EH (cell line): ENCODE measurements at regions not wholly inside any gene's neighbourhood (a gene's known extent, or its start where the extent isn't known, plus 50 kb on each side); places are given as distances from the start of the nearest gene placed in this dataset.
"Not testable (repeated sequence)": the region's sequence is repeated elsewhere in the genome, so short reads cannot be mapped to it uniquely, and the experiment has no call there.

Source experiments
- DNase-seq: peaks from one replicate; pipeline ENCODE4 v3.0.0-alpha.2; 2015; ENCODE audit warnings: low read depth

DNA sequence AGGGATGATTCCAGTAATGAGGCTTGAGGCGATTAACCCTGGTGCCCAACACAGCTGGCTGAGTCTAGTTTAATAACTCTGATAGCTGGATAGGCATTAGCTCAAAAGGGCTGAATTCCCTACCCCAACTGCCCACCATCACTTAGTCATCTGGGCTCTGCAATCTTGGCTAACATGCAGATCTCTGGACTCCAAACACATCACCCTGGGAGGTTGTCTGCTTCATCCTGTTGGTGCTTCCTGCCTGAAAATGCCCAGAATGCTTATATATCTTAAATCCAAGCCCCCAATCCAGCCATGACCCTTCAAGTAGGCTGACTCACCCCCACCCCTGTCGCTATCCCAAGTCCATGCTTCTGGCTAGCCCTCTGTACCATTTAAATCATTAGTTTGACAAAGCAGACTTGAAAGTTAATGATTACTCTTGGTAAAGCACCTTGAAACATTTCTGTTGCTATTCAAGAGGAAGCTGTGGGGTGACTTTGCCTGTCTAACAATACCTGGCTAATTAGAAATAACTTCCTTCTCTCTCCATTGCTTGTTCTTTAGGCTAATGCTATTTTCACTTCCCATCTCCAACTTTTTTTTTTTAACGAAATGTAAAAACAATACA lies 107.0 kb upstream of the RORA start:
- no peak for DNase-seq

DNA sequence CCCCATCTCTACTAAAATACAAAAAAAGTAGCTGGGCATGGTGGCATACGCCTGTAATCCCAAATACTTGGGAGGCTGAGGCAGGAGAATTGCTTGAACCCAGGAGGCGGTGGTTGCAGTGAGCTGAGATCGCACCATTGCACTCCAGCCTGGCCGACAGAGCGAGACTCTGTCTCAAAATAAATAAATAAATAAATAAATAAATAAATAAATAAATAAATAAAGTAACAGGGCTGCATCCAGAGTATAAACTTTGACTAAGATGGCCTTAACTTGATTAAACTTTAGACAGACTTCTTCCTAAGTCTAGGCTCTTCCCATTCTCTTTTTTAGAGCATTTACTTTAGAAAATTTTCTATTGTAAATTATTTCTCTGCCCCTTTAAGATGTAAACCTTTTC lies 105.6 kb upstream of the RORA start:
- not testable (repeated sequence) for DNase-seq

DNA sequence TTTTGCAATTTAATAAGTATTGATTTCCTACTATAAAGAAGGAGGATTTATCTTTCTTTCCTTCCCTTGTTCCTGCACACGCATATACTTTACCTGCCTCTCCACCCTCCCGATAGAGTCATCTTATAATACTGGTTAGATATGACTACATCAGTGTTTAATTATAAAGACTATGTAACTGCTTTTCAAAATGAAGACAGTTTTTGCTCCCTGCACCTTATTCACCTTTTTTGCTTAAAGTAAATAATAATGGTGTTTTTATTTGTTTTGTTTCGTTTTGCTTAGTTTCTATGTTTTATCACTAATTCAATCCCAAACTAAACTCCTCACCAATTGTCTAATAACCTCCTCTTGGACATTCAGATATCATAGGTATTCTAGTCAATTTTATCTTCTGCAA lies 101.9 kb upstream of the RORA start:
- no peak for DNase-seq

DNA sequence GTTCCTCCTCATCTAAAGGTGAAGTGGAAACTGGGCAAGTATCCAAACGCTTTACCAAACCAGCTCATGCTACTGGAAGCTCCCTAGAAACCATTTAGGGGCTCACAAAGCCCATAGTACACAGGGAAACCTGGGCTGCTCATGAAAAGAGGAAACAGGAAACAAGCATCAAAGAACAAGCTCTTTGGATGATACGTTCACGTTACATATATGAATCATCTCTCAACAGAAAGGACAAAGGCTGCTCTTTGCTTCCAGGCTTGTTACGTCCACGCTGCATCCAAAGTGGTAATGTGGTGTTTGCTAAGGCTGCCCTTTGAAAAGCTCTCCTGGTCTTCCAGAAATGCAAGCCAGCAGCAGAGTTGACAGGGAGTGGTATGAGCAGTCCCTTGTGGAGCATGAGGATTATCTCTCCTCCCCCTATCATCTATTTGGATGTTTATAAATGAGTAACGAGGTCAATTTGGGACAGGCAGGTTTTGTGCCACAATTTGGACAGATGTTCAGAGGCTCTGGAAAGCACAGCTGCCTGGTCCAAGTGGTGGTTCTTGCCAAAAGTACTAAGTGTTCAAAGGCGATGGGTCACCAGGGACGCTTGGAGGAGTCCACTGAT lies 98.0 kb upstream of the RORA start:
- DNase-seq = no peak

DNA sequence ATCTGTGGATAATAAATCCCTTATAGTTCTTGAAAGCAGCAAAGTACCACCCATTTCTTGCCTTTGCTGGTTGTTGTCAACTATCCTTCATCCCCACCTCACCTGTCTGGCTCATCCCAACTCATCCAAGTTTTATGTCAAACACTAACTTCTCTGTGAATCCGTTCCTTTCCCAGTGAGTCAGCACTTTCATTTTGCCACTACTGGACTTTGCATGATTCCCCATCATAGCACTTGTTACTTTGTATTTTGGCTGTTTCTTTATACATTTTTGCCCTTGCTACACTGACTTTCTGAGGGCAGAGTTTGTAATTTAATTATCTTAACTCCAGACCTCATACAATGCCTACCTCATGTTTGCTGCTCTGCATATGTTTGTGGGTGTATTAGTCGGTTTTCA lies 90.8 kb upstream of the RORA start:
- DNase-seq = no peak

DNA sequence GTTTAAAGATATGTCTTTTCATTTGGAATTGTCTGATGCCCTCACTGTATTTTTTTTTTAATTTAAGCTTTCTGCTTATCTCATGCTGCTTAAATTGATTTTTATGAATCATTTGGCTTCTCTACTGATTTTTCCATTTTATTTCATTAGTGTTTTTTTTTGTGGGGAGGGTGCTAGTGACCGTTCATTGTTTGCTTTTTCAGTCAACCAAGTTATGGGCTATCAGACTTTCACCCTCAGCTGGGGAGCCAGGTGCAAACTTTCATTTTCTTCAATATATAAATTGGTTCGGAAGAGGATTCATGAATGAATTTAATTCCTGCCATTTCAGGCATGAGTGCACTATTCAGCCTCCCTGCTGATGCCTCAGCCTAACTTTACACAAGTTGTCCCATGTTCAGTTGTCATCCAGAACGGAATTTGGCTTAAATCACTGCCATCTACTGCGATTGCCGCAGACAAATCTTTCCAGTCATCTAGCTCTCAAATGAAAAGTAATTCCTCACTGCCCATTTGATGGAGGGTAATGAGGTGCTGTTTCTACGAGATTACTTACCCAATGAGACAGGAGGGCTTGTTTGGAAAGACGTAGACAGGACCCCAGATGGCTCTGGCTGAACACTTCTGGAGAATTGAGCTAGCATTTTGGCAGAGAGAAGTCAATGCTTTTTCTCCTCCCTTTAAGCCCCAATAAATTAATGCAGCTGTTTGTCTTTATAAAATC lies 89.9 kb upstream of the RORA start:
- no peak for DNase-seq

DNA sequence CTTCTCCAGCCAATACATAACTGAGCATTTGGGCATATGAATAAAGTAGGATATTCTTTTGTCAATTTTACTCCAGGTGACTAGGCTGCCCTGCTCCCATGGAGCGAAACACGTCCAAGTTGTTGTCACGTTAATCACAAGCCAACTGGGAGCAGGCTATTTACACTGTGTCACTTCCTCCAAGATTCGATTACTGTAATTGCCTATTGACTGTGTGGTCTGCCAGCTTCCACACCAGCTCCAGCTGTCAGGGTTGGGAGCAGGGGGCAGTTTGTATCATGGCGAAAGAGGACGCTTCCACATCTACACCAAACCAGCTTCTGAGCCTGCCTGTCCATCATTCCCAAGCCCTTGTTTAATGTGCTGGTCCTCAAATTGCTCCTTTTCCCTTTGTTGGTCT lies 89.2 kb upstream of the RORA start:
- no peak for DNase-seq

DNA sequence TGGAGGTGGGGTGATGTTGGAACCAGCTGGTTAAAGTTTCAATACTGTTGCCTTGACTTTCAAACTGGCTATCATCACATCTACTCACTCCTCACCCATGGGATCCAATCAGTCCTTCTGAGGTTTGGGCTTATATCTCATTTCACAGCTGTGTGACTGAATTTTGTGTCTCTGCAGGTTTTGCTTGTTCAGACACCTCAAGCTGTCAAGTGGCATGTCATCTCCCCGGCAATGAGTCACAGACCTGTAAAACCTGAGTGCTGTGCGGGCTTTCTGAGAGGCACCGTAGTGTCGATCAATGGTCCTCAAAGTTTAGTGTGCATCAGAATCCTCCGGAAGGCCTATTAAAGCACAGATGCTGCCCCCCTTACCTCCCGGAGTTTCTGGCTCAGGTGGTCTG lies 86.4 kb upstream of the RORA start:
- no peak for DNase-seq

DNA sequence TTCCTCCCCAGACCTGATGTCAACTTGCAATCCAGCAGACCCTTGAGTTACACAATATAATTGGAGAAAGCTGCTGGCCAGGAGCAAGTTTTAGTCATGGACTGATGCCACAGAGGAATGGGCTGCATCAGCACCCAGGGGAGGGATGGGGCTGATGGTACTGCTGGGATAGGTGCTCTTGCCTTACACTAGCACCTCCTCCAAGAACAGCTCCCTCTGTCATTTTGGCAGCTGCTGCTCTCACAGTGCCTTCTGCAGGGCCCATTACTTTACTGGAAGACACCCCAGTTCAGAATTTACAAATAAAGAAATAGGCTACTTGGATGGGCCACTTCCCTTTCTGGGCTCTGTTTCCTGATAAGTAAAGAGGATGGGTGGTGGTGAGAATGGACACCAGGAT lies 85.3 kb upstream of the RORA start:
- no peak for DNase-seq

DNA sequence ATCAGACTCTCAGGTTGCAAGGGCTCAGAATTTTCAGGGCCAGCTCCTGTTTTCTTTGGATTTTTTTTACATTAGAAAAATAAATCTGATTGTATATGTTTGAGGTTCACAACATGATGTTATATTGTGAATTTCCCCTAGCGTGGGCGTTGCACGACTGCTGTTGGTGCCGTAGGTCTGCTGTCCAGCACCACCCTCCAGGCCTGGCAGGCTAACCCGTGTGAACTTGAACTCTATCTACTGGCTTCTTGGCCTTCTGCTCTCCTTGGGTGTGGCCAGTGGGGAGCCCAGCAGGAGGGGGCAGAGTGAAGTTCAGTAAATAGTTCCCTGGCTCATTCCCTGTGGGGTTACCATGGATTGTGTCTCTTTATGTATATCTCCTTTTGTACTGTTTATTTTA lies 80.5 kb upstream of the RORA start:
- DNase-seq = no peak

DNA sequence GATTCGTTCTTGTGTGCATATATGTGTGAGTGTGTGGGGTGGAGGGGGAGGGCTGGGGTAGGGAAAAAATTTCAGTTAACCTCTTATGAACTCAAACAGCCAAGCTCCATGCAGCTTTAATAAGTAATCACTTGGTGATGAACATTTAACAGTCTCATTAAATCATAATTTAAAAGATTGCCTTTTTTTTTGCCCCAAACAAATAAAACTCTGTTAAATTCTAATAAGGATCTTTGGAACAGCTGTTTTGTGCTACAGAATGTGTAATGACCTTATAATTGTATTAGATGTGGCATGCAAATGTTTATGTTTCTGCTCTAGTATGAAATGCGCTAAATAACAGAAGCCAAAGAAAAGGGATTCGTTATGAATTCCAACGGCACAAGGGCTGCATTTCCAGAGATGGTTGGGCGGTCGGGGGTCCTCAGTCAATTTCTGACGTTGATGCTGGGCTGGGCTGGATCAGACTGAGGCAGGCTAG lies 80.0 kb upstream of the RORA start:
- no peak for DNase-seq

DNA sequence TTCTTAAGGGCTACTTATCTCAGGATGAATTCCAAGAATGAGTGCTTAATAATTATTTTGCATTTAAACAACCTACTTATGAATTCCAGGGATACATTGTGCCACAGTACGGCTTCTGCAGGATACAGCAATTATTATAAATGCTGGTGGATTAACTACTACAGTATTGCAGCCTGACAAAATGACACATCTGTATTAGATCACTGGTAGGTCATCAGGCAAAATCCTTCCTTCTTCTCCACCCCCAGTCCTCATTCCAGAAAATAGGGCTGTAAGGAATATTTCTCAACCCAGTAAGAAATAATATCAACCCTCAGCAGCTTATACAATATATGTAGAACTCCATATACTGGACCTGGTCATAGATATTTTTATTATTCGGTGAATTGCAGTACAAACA lies 79.3 kb upstream of the RORA start:
- DNase-seq = no peak

DNA sequence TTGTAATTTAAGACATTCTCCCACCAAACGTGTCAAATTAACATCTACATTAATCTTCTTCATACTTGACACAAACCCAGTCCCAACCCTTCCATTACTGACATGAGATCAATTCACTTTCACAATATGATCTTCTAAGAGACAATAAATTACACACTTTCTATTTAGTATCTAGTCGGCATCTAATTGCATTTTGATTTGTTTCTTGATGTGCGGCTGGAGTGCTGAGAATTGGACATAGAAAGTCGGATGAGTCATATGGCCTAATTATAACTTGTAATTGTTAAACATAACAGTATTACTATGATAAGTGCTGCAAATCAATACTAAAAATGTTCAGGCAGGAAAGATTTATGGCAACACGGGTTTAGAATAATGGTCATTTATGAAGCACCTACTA lies 78.4 kb upstream of the RORA start:
- no peak for DNase-seq

DNA sequence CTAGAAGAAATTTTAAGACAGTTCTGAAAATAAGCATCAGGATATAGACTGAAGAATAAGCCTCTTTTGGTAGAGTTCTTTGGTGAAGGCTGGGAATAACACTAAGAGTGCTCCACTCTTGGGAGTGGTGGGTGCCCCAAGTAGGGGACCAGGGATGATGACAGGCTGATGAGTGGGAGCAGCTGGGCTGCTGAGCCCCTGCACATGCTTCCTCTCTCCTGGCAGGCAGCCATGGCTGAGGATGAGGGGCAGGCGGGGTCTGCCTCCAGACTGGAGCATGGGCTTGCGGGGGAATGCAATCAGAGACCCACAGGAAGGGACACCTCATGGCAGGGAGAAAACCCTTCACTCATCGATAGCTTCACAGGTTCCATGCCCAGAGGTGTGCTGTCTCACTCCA lies 72.6 kb upstream of the RORA start:
- DNase-seq = no peak

DNA sequence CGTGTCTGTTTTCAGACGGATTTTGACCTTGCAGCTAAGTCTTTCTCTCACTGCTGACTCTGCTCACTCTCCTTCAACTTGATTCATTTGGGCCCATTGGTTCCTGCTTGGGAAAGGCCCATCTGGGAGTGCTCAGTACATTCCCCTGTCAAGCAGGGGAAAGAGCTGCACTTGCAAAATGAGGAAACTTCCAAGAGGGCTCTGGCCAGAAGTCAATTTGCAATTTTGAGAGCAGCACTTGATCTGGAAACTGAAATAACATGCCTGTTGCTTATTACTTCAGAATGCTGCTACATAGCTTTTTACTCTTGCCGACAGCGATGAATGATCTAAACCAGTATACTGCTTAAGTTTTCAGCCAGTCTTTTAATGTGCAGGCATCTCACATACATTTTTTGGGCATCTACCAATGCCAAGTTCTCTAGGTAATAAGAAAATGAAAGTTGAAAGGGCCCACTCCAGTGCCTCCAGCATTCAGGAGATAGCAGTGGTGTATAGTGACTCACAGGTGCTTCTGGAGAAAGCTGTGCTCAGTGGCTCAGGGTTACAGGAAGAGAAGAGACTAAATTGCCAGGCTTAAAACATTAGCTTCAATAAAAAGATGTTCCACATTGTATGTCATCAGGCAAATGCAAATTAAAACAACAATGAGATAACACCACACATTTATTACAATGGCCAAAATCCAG lies 70.1 kb upstream of the RORA start:
- DNase-seq = no peak

DNA sequence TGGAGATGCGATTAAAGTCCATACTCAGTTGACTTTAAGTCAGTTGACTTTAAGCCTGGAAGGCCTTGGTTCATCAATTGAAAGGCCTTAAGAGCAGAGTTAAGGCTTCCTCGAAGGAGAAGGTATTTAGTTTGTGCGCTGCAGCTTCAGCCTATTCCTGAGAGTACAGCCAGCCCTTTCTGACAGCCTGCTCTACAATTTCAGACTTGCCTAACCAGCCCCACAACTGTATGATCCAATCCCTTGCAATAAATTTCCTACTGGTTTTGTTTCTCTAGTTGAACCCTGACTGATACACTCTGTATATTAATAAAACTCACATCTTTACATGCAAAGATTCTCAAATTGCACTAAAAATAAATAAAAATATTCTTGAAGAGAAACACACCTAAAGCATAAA lies 66.1 kb upstream of the RORA start:
- DNase-seq = no peak

DNA sequence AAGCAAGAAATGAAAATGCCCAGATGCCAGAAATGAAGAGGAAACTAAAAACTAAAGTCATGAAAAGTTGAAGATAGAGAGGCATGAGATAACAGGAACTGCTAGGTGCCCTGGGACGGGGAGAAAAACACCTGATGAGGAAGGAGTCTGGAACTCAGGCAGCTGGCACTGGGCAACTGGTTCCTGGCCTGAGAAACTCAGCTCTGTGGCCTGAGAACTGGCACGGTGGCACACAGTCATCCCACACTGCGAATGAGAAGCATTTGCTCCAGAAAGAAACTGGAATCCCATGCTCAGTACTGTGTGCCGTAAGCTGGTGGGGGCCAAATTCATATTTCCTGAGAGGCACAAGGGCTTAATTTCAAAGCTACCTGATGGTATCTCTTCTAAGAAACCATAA lies 53.6 kb upstream of the RORA start:
- no peak for DNase-seq

DNA sequence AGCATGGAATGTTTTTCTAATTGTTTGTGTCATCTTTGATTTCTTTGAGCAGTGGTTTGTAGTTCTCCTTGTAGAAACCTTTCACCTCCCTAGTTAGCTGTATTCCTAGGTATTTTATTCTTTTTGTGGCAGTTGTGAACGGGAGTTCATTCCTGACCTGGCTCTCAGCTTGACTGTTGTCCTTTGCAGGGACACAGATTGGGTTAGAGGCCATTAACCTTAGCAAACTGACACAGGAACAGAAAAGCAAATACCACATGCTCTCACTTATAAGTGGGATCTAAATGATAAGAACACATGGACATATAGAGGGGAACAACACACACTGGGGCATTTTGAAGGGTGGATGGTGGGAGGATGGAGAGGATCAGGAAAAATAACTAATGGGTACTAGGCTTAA lies 52.2 kb upstream of the RORA start:
- DNase-seq = no peak
